ENCODE measurements at regions not wholly inside any gene's neighbourhood (a gene's known extent, or its start where the extent isn't known, plus 50 kb on each side); places are given as distances from the start of the nearest gene placed in this dataset.

GRCh38 chr12:125689576-125690410 lies 624.6 kb downstream of the AACS start:
- no peak for TF ChIP-seq CTCF (IDR thresholded peaks at IDR 0.05; ENCODE audit: insufficient read depth, low read length)
- no peak for TF ChIP-seq REST (IDR thresholded peaks at IDR 0.05; ENCODE audit: insufficient replicate concordance, low read depth)
- TF ChIP-seq POLR2AphosphoS5 (IDR thresholded peaks at IDR 0.05; ENCODE audit: low read depth): no peak

Measured in HL-60 (cell line).